ENCODE measurements at regions not wholly inside any gene's neighbourhood (a gene's known extent, or its start where the extent isn't known, plus 50 kb on each side); places are given as distances from the start of the nearest gene placed in this dataset.

DNA sequence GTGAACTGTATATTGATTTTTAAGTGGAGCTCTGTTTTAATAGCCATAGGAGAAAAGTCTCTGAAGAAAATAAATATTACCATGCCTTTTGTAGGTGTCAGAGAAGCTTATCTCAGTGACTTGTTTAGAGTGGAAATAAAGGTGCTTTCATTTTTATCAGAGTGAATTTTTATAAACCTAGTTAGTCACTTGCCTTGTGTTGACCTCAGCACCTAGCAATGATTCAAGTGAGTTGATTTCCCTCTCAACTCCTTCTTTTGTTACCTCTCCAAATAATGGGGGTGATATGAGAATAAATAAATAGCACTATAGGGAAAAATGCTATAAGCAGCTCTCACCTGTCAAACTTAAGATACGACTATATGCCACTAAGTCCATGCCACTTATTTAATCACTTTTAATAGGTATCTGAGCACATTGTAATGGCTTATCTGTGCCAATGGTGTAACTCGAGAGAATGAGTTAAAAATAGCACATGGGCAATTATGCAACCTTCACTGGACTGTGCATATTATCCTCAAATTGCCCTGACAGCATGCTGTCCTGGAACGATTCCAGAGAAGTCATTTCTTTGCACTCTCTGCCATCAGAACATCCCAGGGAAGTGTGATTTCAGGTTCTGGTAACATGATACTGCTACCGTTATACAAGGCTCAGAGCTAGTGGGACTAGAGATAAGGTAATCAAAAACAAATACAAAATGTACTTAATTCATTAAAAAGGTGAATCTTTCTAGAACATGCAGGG is 290.8 kb downstream of the CCDC85A start:
- TF ChIP-seq CTCF (conservative IDR thresholded peaks at IDR 0.05; ENCODE audit: low read length) (no peak), EZH2phosphoT487 (IDR thresholded peaks at IDR 0.05; ENCODE audit: borderline replicate concordance) (no peak)
